ENCODE measurements at regions not wholly inside any gene's neighbourhood (a gene's known extent, or its start where the extent isn't known, plus 50 kb on each side); places are given as distances from the start of the nearest gene placed in this dataset.
"Not testable (repeated sequence)": the region's sequence is repeated elsewhere in the genome, so short reads cannot be mapped to it uniquely, and the experiment has no call there.

- Histone ChIP-seq H3K79me2 (no peaks in the 10 kb centered on the region), H3K27ac (no peak overlapping the region), H3K4me3 (no peak overlapping the region), H3K27me3 (no peaks in the 10 kb centered on the region), H3K9me2 (replicated peaks; ENCODE audit: insufficient read depth) (no peaks in the 10 kb centered on the region), H3K9me3 (ENCODE audit: low read depth) (no peaks in the 10 kb centered on the region), H2AFZ (no peak overlapping the region), H3K36me3 (replicated peaks; ENCODE audit: insufficient read depth, low read depth) (no peaks in the 10 kb centered on the region), H3K4me2 (no peak overlapping the region), H3K4me1 (ENCODE audit: insufficient read depth) (no peaks in the 10 kb centered on the region), H4K20me1 (ENCODE audit: insufficient read depth, poor library complexity, severe bottlenecking) (no peaks in the 10 kb centered on the region)
- 71% methylated on average over 4 of the region's 4 CpGs for WGBS (ENCODE audit: low lambda C conversion rate, missing lambda C conversion rate)
- no peak for TF ChIP-seq EZH2 (IDR thresholded peaks at IDR 0.05; ENCODE audit: borderline replicate concordance)
- TF ChIP-seq EZH2phosphoT487 (IDR thresholded peaks at IDR 0.05; ENCODE audit: low read depth, severe bottlenecking, unreplicated experiment): no peak
- TF ChIP-seq CTCF (IDR thresholded peaks at IDR 0.05; ENCODE audit: poor library complexity): no peak
- no peak for DNase-seq (ENCODE audit: low spot score)
Observed at GRCh38 chr2:208794288-208794975, 387.8 kb downstream of the PTH2R start.

DNA sequence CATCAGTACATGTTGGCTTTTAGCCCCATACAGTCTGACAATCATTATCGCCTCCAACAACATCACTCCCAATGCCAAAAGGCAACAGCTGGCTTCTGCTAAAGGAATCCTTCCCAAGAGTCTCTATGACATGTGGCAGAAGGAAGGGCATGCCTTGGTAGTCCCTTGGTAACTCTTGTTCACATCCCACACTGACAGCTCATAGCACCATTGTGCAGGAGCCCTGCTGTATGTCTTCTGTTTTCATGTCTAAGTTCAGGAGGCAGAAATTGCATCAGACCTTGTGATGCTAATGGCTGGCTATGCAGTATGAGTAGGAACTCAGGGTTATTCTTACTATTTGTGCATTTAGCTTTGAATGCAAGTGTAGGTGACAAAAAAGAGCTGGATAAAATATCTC lies 392.1 kb downstream of the PTH2R start:
- no peak overlapping the region for H3K4me3 ChIP-seq
- no peaks in the 10 kb centered on the region for H3K36me3 ChIP-seq (replicated peaks; ENCODE audit: insufficient read depth, low read depth)
- 95% methylated on average over 1 of the region's 1 CpG for WGBS (ENCODE audit: low lambda C conversion rate, missing lambda C conversion rate)
- no peaks in the 10 kb centered on the region for H3K4me1 ChIP-seq (ENCODE audit: insufficient read depth)
- H2AFZ ChIP-seq: no peak overlapping the region
- H3K9me2 ChIP-seq (replicated peaks; ENCODE audit: insufficient read depth): no peaks in the 10 kb centered on the region
- no peak overlapping the region for H3K27ac ChIP-seq
- H4K20me1 ChIP-seq (ENCODE audit: insufficient read depth, poor library complexity, severe bottlenecking): no peaks in the 10 kb centered on the region
- no peaks in the 10 kb centered on the region for H3K27me3 ChIP-seq
- H3K79me2 ChIP-seq: no peaks in the 10 kb centered on the region
- H3K4me2 ChIP-seq: no peak overlapping the region
- TF ChIP-seq CTCF (IDR thresholded peaks at IDR 0.05; ENCODE audit: poor library complexity) (no peak), EZH2 (IDR thresholded peaks at IDR 0.05; ENCODE audit: borderline replicate concordance) (no peak), EZH2phosphoT487 (IDR thresholded peaks at IDR 0.05; ENCODE audit: low read depth, severe bottlenecking, unreplicated experiment) (no peak)
- DNase-seq (ENCODE audit: low spot score): no peak
- no peaks in the 10 kb centered on the region for H3K9me3 ChIP-seq (ENCODE audit: low read depth)

DNA sequence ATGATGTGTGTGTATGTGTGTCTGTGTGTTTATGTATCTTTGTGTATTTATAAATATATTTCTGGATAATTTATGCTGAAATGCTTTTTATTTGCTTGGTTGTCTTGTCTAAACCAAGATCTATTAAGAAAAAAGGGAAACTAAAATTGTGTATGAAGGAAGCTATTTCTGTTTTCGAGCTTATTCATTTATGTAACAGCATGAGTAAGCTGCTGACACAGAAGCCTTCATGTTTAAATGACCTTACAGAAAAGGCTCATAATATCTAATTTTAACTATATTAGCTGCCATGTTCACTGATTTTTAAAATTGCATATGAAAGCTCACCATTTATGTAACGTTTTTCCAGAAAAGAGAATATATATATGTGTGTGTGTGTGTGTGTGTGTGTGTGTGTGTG lies 392.8 kb downstream of the PTH2R start:
- DNase-seq (ENCODE audit: low spot score): no peak
- H2AFZ ChIP-seq: no peak overlapping the region
- WGBS (ENCODE audit: low lambda C conversion rate, missing lambda C conversion rate): 80% methylated on average over 2 of the region's 2 CpGs
- no peaks in the 10 kb centered on the region for H3K9me3 ChIP-seq (ENCODE audit: low read depth)
- no peaks in the 10 kb centered on the region for H3K4me1 ChIP-seq (ENCODE audit: insufficient read depth)
- no peak overlapping the region for H3K4me2 ChIP-seq
- no peaks in the 10 kb centered on the region for H3K79me2 ChIP-seq
- H4K20me1 ChIP-seq (ENCODE audit: insufficient read depth, poor library complexity, severe bottlenecking): no peaks in the 10 kb centered on the region
- no peaks in the 10 kb centered on the region for H3K27me3 ChIP-seq
- H3K27ac ChIP-seq: no peak overlapping the region
- no peaks in the 10 kb centered on the region for H3K9me2 ChIP-seq (replicated peaks; ENCODE audit: insufficient read depth)
- H3K36me3 ChIP-seq (replicated peaks; ENCODE audit: insufficient read depth, low read depth): no peaks in the 10 kb centered on the region
- no peak overlapping the region for H3K4me3 ChIP-seq
- TF ChIP-seq EZH2 (IDR thresholded peaks at IDR 0.05; ENCODE audit: borderline replicate concordance) (no peak), CTCF (IDR thresholded peaks at IDR 0.05; ENCODE audit: poor library complexity) (no peak), EZH2phosphoT487 (IDR thresholded peaks at IDR 0.05; ENCODE audit: low read depth, severe bottlenecking, unreplicated experiment) (no peak)

GRCh38 chr2:208800887-208801286 lies 394.3 kb downstream of the PTH2R start:
- not testable (repeated sequence) for H3K27me3 ChIP-seq; H3K36me3 ChIP-seq (replicated peaks; ENCODE audit: insufficient read depth, low read depth); H3K9me2 ChIP-seq (replicated peaks; ENCODE audit: insufficient read depth); H3K79me2 ChIP-seq; H2AFZ ChIP-seq; H3K9me3 ChIP-seq (ENCODE audit: low read depth); H3K4me3 ChIP-seq; H3K27ac ChIP-seq; H4K20me1 ChIP-seq (ENCODE audit: insufficient read depth, poor library complexity, severe bottlenecking); H3K4me2 ChIP-seq; DNase-seq (ENCODE audit: low spot score); H3K4me1 ChIP-seq (ENCODE audit: insufficient read depth)
- WGBS (ENCODE audit: low lambda C conversion rate, missing lambda C conversion rate): 94% methylated on average over 12 of the region's 12 CpGs
